H9 (cell line): ENCODE measurements at regions not wholly inside any gene's neighbourhood (a gene's known extent, or its start where the extent isn't known, plus 50 kb on each side); places are given as distances from the start of the nearest gene placed in this dataset.
A peak's percentile ranks its signal among the peaks of the same experiment; 100 is the strongest.

ENCODE experiments used
- DNase-seq: peaks from one replicate; pipeline ENCODE4 v3.0.0-alpha.2; 2017
- H2AFZ ChIP-seq: one replicate; pipeline ENCODE4 v1.6.1; 2013; ENCODE audit warnings: mild to moderate bottlenecking, low read length, control low read depth, moderate library complexity
- H2AK5ac ChIP-seq: 2 replicates; pipeline ENCODE4 v1.6.1; 2013; ENCODE audit warnings: low read length, control low read depth, mixed read lengths; ENCODE audit not compliant: insufficient read length
- H2BK120ac ChIP-seq: one replicate; pipeline ENCODE4 v1.6.1; 2013; ENCODE audit warnings: low read depth, mild to moderate bottlenecking, low read length, control low read depth, inconsistent platforms; ENCODE audit not compliant: poor library complexity, severe bottlenecking
- H2BK12ac ChIP-seq: 2 replicates; pipeline ENCODE4 v1.6.1; 2013; ENCODE audit warnings: low read length, control low read depth, mixed read lengths, low read depth; ENCODE audit not compliant: insufficient read length
- H2BK15ac ChIP-seq: 2 replicates; pipeline ENCODE4 v1.6.1; 2013; ENCODE audit warnings: low read depth, low read length, control low read depth
- H2BK20ac ChIP-seq: one replicate; pipeline ENCODE4 v1.6.1; 2013; ENCODE audit warnings: low read depth, mild to moderate bottlenecking, low read length, control low read depth, inconsistent platforms; ENCODE audit not compliant: poor library complexity, severe bottlenecking
- H2BK5ac ChIP-seq: 2 replicates; pipeline ENCODE4 v1.6.1; 2013; ENCODE audit warnings: low read length, control low read depth, mixed read lengths; ENCODE audit not compliant: insufficient read length
- H3K14ac ChIP-seq: 2 replicates; pipeline ENCODE4 v1.6.1; 2013; ENCODE audit warnings: low read length, control low read depth; ENCODE audit not compliant: insufficient read depth
- H3K18ac ChIP-seq: 2 replicates; pipeline ENCODE4 v1.6.1; 2013; ENCODE audit warnings: low read depth, mild to moderate bottlenecking, mixed read lengths, low read length, control low read depth; ENCODE audit not compliant: insufficient read length
- H3K23ac ChIP-seq: 2 replicates; pipeline ENCODE4 v1.6.1; 2013; ENCODE audit warnings: low read length, control low read depth, mixed read lengths, low read depth; ENCODE audit not compliant: insufficient read length
- H3K23me2 ChIP-seq: 2 replicates; pipeline ENCODE4 v1.6.1; 2013; ENCODE audit warnings: low read depth, mild to moderate bottlenecking, mixed read lengths, low read length, control low read depth; ENCODE audit not compliant: insufficient read length, poor library complexity, severe bottlenecking
- H3K27ac ChIP-seq: 2 replicates; pipeline ENCODE4 v1.5.1; 2013; ENCODE audit warnings: low read length, control low read depth, mixed read lengths, low read depth; ENCODE audit not compliant: insufficient read length
- H3K27me3 ChIP-seq: 2 replicates; pipeline ENCODE4 v1.6.1; 2013; ENCODE audit warnings: low read length, control low read depth, inconsistent platforms; ENCODE audit not compliant: insufficient read depth
- H3K4ac ChIP-seq: 2 replicates; pipeline ENCODE4 v1.6.1; 2013; ENCODE audit warnings: low read depth, mild to moderate bottlenecking, control low read depth, inconsistent platforms, low read length, moderate library complexity
- H3K4me1 ChIP-seq: 2 replicates; pipeline ENCODE4 v1.6.1; 2013; ENCODE audit warnings: low read length, control low read depth, inconsistent platforms; ENCODE audit not compliant: insufficient read depth
- H3K4me2 ChIP-seq: 2 replicates; pipeline ENCODE4 v1.6.1; 2013; ENCODE audit warnings: low read length, control low read depth, mixed read lengths; ENCODE audit not compliant: insufficient read length, insufficient read depth
- H3K56ac ChIP-seq: 2 replicates; pipeline ENCODE4 v1.6.1; 2013; ENCODE audit warnings: low read depth, mild to moderate bottlenecking, mixed read lengths, low read length, control low read depth; ENCODE audit not compliant: insufficient read length
- H3K79me1 ChIP-seq: 2 replicates; pipeline ENCODE4 v1.6.1; 2013; ENCODE audit warnings: low read depth, mild to moderate bottlenecking, moderate library complexity, low read length, control low read depth, inconsistent platforms; ENCODE audit not compliant: insufficient read depth, poor library complexity, severe bottlenecking
- H3K79me2 ChIP-seq: 2 replicates; pipeline ENCODE4 v1.6.1; 2013; ENCODE audit warnings: low read length, control low read depth, inconsistent platforms; ENCODE audit not compliant: insufficient read depth
- H3K9ac ChIP-seq: 2 replicates; pipeline ENCODE4 v1.6.1; 2013; ENCODE audit warnings: low read length, control low read depth, mixed read lengths; ENCODE audit not compliant: insufficient read length; ENCODE audit errors: extremely low read depth
- H3K9me3 ChIP-seq: one replicate; pipeline ENCODE4 v1.6.1; 2013; ENCODE audit warnings: low read depth, low read length, inconsistent platforms; ENCODE audit not compliant: control insufficient read depth
- H3T11ph ChIP-seq: one replicate; pipeline ENCODE4 v1.6.1; 2013; ENCODE audit warnings: mild to moderate bottlenecking, low read length, control low read depth, inconsistent platforms
- H4K20me1 ChIP-seq: one replicate; pipeline ENCODE4 v1.6.1; 2013; ENCODE audit not compliant: control insufficient read depth, insufficient read length, insufficient read depth
- H4K5ac ChIP-seq: 2 replicates; pipeline ENCODE4 v1.6.1; 2013; ENCODE audit warnings: low read depth, mild to moderate bottlenecking, mixed read lengths, low read length, control low read depth; ENCODE audit not compliant: insufficient read length
- H4K8ac ChIP-seq: replicated peaks from 2 replicates; pipeline ENCODE4 v1.6.1; 2013; ENCODE audit warnings: low read length, control low read depth, mixed read lengths, low read depth; ENCODE audit not compliant: insufficient read length
- H4K91ac ChIP-seq: 2 replicates; pipeline ENCODE4 v1.6.1; 2013; ENCODE audit warnings: low read depth, mild to moderate bottlenecking, moderate library complexity, mixed read lengths, low read length, control low read depth; ENCODE audit not compliant: insufficient read length
- H3K27ac Mint-ChIP-seq, 3 experiments: 2 replicates in 2 of 3; 3 replicates in 1 of 3; pipeline ENCODE4 v1.8.0; 2020 to 2021; ENCODE audit warnings: mixed read lengths in 3 of 3, mild to moderate bottlenecking in 1 of 3, moderate library complexity in 1 of 3
- H3K27me3 Mint-ChIP-seq: 2 replicates; pipeline ENCODE4 v1.8.0; 2021; ENCODE audit warnings: low read depth, mild to moderate bottlenecking, moderate library complexity, mixed read lengths
- H3K36me3 Mint-ChIP-seq, 3 experiments: 2 replicates in 2 of 3; 3 replicates in 1 of 3; pipeline ENCODE4 v1.8.0; 2020 to 2021; ENCODE audit warnings: low read depth in 3 of 3, mixed read lengths in 3 of 3; ENCODE audit not compliant: insufficient read depth in 1 of 3
- H3K4me1 Mint-ChIP-seq, 2 experiments: 2 replicates each; pipeline ENCODE4 v1.8.0; 2020; ENCODE audit warnings: mixed read lengths in 2 of 2
- H3K4me3 Mint-ChIP-seq, 2 experiments: 2 replicates in 1 of 2; 3 replicates in 1 of 2; pipeline ENCODE4 v1.8.0; 2020 to 2021; ENCODE audit warnings: mild to moderate bottlenecking in 2 of 2, mixed read lengths in 2 of 2, moderate library complexity in 1 of 2
- H3K9me3 Mint-ChIP-seq, 2 experiments: 2 replicates in 1 of 2; 3 replicates in 1 of 2; pipeline ENCODE4 v1.8.0; 2020; ENCODE audit warnings: mild to moderate bottlenecking in 2 of 2, mixed read lengths in 2 of 2, moderate library complexity in 1 of 2
- WGBS: extraction: QIAGEN DNeasy Blood & Tissue Kit; methylation state at CpG from one replicate; pipeline ENCODE4 v1.1.7; 2013; ENCODE audit warnings: missing lambda C conversion rate, low lambda C conversion rate, mixed read lengths; ENCODE audit not compliant: insufficient read length; ENCODE audit errors: extremely low coverage; 5-methylcytosine and 5-hydroxymethylcytosine counted together
- TF ChIP-seq, protein P1 (sequence below): fragments of 200-600 bp; sonication (generic); conservative IDR thresholded peaks from 3 replicates; pipeline ENCODE4 v1.8.0; 2021; ENCODE audit warnings: antibody characterized with exemption, mild to moderate bottlenecking

- DNase-seq = no peak
- H3K23ac ChIP-seq = no peak overlapping the region
Observed at GRCh38 chr12:24695657-24696329, 253.1 kb downstream of the BCAT1 start.

More at GRCh38 chr12:24695657-24696329, 253.1 kb downstream of the BCAT1 start:
- H2AK5ac ChIP-seq = no peak overlapping the region
- H2BK20ac ChIP-seq = no peak overlapping the region
- H4K20me1 ChIP-seq = no peaks in the 10 kb centered on the region
- H3K9me3 ChIP-seq = no peaks in the 10 kb centered on the region
- H3K27me3 ChIP-seq = no peaks in the 10 kb centered on the region
- H3K4me3 Mint-ChIP-seq = no peak overlapping the region
- no peak overlapping the region for H3K27ac ChIP-seq
- peaks cover 4% of the 10 kb centered on the region in 2 experiments; a peak in 2 of 5 replicates for H3K9me3 Mint-ChIP-seq
- H4K91ac ChIP-seq = no peak overlapping the region
- H2BK15ac ChIP-seq = no peak overlapping the region
- H4K8ac ChIP-seq = no peak overlapping the region
- H3K4ac ChIP-seq = no peak overlapping the region
- TF ChIP-seq, protein P1, sequence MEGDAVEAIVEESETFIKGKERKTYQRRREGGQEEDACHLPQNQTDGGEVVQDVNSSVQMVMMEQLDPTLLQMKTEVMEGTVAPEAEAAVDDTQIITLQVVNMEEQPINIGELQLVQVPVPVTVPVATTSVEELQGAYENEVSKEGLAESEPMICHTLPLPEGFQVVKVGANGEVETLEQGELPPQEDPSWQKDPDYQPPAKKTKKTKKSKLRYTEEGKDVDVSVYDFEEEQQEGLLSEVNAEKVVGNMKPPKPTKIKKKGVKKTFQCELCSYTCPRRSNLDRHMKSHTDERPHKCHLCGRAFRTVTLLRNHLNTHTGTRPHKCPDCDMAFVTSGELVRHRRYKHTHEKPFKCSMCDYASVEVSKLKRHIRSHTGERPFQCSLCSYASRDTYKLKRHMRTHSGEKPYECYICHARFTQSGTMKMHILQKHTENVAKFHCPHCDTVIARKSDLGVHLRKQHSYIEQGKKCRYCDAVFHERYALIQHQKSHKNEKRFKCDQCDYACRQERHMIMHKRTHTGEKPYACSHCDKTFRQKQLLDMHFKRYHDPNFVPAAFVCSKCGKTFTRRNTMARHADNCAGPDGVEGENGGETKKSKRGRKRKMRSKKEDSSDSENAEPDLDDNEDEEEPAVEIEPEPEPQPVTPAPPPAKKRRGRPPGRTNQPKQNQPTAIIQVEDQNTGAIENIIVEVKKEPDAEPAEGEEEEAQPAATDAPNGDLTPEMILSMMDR = no peak
- peaks cover 0 to 7% (median 0%) of the 10 kb centered on the region in 3 experiments; a peak in 2 of 7 replicates for H3K36me3 Mint-ChIP-seq
- H3K18ac ChIP-seq = no peak overlapping the region
- no peak overlapping the region for H4K5ac ChIP-seq
- H3K4me2 ChIP-seq = no peak overlapping the region
- WGBS = no CpG with 5 or more reads among the region's 3 CpGs
- H2BK120ac ChIP-seq = no peak overlapping the region
- no peaks in the 10 kb centered on the region for H3K27me3 Mint-ChIP-seq
- H3T11ph ChIP-seq = no peak overlapping the region
- no peaks in the 10 kb centered on the region for H3K79me2 ChIP-seq
- no peaks in the 10 kb centered on the region for H3K79me1 ChIP-seq
- 0 out of 7 replicates have a peak overlapping the region, but pooled peaks of 1 of the 3 experiments have one; percentile 50 for H3K27ac Mint-ChIP-seq
- H3K23me2 ChIP-seq = no peaks in the 10 kb centered on the region
- H3K14ac ChIP-seq = no peak overlapping the region
- peaks cover 13 to 16% of the 10 kb centered on the region in 2 experiments for H3K4me1 Mint-ChIP-seq
- H2AFZ ChIP-seq = no peak overlapping the region
- H3K4me1 ChIP-seq = no peaks in the 10 kb centered on the region; the same call in 1 of the 2 replicates
- no peak overlapping the region for H3K9ac ChIP-seq
- no peak overlapping the region for H3K56ac ChIP-seq
- no peak overlapping the region for H2BK12ac ChIP-seq
- H2BK5ac ChIP-seq = no peak overlapping the region
